ENCODE measurements at regions not wholly inside any gene's neighbourhood (a gene's known extent, or its start where the extent isn't known, plus 50 kb on each side); places are given as distances from the start of the nearest gene placed in this dataset.

- TF ChIP-seq, protein P1, sequence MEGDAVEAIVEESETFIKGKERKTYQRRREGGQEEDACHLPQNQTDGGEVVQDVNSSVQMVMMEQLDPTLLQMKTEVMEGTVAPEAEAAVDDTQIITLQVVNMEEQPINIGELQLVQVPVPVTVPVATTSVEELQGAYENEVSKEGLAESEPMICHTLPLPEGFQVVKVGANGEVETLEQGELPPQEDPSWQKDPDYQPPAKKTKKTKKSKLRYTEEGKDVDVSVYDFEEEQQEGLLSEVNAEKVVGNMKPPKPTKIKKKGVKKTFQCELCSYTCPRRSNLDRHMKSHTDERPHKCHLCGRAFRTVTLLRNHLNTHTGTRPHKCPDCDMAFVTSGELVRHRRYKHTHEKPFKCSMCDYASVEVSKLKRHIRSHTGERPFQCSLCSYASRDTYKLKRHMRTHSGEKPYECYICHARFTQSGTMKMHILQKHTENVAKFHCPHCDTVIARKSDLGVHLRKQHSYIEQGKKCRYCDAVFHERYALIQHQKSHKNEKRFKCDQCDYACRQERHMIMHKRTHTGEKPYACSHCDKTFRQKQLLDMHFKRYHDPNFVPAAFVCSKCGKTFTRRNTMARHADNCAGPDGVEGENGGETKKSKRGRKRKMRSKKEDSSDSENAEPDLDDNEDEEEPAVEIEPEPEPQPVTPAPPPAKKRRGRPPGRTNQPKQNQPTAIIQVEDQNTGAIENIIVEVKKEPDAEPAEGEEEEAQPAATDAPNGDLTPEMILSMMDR (IDR thresholded peaks at IDR 0.05; ENCODE audit: insufficient read depth, low read length): no peak
- TF ChIP-seq, protein P2, sequence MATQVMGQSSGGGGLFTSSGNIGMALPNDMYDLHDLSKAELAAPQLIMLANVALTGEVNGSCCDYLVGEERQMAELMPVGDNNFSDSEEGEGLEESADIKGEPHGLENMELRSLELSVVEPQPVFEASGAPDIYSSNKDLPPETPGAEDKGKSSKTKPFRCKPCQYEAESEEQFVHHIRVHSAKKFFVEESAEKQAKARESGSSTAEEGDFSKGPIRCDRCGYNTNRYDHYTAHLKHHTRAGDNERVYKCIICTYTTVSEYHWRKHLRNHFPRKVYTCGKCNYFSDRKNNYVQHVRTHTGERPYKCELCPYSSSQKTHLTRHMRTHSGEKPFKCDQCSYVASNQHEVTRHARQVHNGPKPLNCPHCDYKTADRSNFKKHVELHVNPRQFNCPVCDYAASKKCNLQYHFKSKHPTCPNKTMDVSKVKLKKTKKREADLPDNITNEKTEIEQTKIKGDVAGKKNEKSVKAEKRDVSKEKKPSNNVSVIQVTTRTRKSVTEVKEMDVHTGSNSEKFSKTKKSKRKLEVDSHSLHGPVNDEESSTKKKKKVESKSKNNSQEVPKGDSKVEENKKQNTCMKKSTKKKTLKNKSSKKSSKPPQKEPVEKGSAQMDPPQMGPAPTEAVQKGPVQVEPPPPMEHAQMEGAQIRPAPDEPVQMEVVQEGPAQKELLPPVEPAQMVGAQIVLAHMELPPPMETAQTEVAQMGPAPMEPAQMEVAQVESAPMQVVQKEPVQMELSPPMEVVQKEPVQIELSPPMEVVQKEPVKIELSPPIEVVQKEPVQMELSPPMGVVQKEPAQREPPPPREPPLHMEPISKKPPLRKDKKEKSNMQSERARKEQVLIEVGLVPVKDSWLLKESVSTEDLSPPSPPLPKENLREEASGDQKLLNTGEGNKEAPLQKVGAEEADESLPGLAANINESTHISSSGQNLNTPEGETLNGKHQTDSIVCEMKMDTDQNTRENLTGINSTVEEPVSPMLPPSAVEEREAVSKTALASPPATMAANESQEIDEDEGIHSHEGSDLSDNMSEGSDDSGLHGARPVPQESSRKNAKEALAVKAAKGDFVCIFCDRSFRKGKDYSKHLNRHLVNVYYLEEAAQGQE (IDR thresholded peaks at IDR 0.05; ENCODE audit: insufficient replicate concordance, low read depth): no peak
- TF ChIP-seq POLR2AphosphoS5 (IDR thresholded peaks at IDR 0.05; ENCODE audit: low read depth) (no peak), SPI1 (IDR thresholded peaks at IDR 0.05; ENCODE audit: borderline replicate concordance, low read depth) (no peak), GABPA (IDR thresholded peaks at IDR 0.05; ENCODE audit: low read depth) (no peak)
These were observed 90.3 kb upstream of the CDH2 start for GRCh38 chr18:28267276-28267675.
